OCI-LY3 (cell line): ENCODE measurements at regions not wholly inside any gene's neighbourhood (a gene's known extent, or its start where the extent isn't known, plus 50 kb on each side); places are given as distances from the start of the nearest gene placed in this dataset.

Source experiments
- H2AFZ ChIP-seq: fragments of 200-600, 300-600 bp; shearing (Covaris generic); 2 replicates; pipeline ENCODE4 v1.6.0; 2014; ENCODE audit warnings: antibody characterized with exemption, low read depth, low read length
- H3K27ac ChIP-seq: fragments of 200-600, 300-600 bp; sonication (generic); 2 replicates; pipeline ENCODE4 v1.5.1; 2014; ENCODE audit warnings: mild to moderate bottlenecking, low read length, moderate library complexity, mixed read lengths
- H3K27me3 ChIP-seq: fragments of 200-600, 300-600 bp; sonication (generic); 2 replicates; pipeline ENCODE4 v1.6.1; 2014; ENCODE audit warnings: low read depth, low read length, mixed read lengths
- H3K36me3 ChIP-seq: fragments of 200-600, 300-600 bp; sonication (generic); replicated peaks from 2 replicates; pipeline ENCODE3; 2014; ENCODE audit warnings: low read depth, low read length, mixed read lengths
- H3K4me1 ChIP-seq: fragments of 300-600, 200-600 bp; sonication (generic); 2 replicates; pipeline ENCODE4 v1.6.1; 2014; ENCODE audit warnings: low read length, mixed read lengths
- H3K4me2 ChIP-seq: fragments of 200-600, 300-600 bp; sonication (generic); 2 replicates; pipeline ENCODE4 v1.6.1; 2014; ENCODE audit warnings: low read length, mixed read lengths
- H3K4me3 ChIP-seq: fragments of 300-600, 200-600 bp; sonication (generic); 2 replicates; pipeline ENCODE4 v1.5.1; 2014; ENCODE audit warnings: antibody characterized with exemption, mild to moderate bottlenecking, low read length, moderate library complexity
- H3K79me2 ChIP-seq: fragments of 300-600, 200-600 bp; shearing (Covaris generic); 2 replicates; pipeline ENCODE4 v1.6.1; 2014; ENCODE audit warnings: mild to moderate bottlenecking, low read length, mixed read lengths
- H3K9ac ChIP-seq: fragments of 300-600, 200-600 bp; shearing (Covaris generic); 2 replicates; pipeline ENCODE4 v1.6.0; 2014; ENCODE audit warnings: mild to moderate bottlenecking, low read length, moderate library complexity
- H3K9me3 ChIP-seq: fragments of 200-600, 300-600 bp; shearing (Covaris generic); 2 replicates; pipeline ENCODE4 v1.6.1; 2014; ENCODE audit warnings: low read length, mixed read lengths; ENCODE audit not compliant: insufficient read depth
- H4K20me1 ChIP-seq: fragments of 200-600, 300-600 bp; sonication (generic); 2 replicates; pipeline ENCODE4 v1.6.1; 2016; ENCODE audit warnings: low read length, mixed read lengths; ENCODE audit not compliant: insufficient read depth
- EZH2phosphoT487 ChIP-seq: fragments of 200-600 bp; shearing (Covaris generic); IDR thresholded peaks from 2 replicates; pipeline ENCODE4 v1.6.1; 2018; ENCODE audit warnings: antibody characterized with exemption, mixed run types, low read depth
- TF ChIP-seq, protein P1 (sequence below): fragments of 200-600, 300-600 bp; sonication (generic); IDR thresholded peaks from 2 replicates; pipeline ENCODE4 v1.5.1; 2014; ENCODE audit warnings: antibody characterized with exemption, low read length, low read depth

DNA sequence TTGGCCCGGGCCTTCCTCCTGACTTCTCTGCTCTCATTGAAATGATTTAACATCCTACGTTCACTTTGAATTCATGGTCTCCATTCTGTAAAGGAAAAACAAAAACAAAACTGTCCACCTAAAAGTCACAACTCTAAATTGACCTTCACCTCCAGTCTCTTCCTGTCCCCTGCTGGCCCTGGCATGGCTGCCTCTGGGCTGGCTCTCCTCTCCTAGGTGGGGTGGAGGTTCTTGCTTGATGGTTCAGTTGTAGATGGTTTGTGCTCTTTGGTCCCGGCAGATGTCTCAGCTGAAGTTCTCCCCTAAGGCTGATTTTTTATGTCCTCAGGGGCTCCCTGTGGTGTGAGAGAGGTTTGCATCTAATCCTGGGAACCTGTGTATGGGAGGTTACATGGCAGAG, 121.1 kb downstream of the ACKR3 start:
- Histone ChIP-seq H3K9me3 (no peaks in the 10 kb centered on the region), H3K4me3 (no peak overlapping the region), H3K79me2 (no peaks in the 10 kb centered on the region), H3K4me1 (no peaks in the 10 kb centered on the region), H2AFZ (no peak overlapping the region), H3K27ac (no peak overlapping the region), H3K36me3 (no peaks in the 10 kb centered on the region), H3K27me3 (no peaks in the 10 kb centered on the region), H4K20me1 (no peaks in the 10 kb centered on the region), H3K9ac (no peak overlapping the region), H3K4me2 (no peak overlapping the region)
- TF ChIP-seq, protein P1, sequence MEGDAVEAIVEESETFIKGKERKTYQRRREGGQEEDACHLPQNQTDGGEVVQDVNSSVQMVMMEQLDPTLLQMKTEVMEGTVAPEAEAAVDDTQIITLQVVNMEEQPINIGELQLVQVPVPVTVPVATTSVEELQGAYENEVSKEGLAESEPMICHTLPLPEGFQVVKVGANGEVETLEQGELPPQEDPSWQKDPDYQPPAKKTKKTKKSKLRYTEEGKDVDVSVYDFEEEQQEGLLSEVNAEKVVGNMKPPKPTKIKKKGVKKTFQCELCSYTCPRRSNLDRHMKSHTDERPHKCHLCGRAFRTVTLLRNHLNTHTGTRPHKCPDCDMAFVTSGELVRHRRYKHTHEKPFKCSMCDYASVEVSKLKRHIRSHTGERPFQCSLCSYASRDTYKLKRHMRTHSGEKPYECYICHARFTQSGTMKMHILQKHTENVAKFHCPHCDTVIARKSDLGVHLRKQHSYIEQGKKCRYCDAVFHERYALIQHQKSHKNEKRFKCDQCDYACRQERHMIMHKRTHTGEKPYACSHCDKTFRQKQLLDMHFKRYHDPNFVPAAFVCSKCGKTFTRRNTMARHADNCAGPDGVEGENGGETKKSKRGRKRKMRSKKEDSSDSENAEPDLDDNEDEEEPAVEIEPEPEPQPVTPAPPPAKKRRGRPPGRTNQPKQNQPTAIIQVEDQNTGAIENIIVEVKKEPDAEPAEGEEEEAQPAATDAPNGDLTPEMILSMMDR: no peak
- TF ChIP-seq EZH2phosphoT487: no peak

DNA sequence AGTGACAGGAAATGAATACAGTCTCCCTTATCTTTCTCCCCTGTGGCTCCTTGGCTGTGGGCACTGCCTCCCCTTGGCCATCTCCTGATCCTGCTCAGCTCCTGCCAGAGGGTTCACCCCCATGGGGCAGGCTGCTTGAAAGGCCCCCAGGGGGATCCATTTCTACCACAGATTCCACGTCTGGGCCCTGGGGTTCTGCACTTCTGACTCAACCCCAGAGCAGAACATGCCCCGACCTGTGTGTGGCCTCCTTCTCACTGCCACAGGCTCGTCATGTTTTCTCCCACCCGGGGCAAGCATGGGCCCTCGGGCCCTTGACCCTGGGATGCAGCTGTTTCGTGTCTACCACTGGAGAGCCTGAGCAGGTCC, 122.2 kb downstream of the ACKR3 start:
- Histone ChIP-seq H4K20me1 (no peaks in the 10 kb centered on the region), H3K4me1 (no peaks in the 10 kb centered on the region), H3K4me2 (no peak overlapping the region), H3K9ac (no peak overlapping the region), H3K27ac (no peak overlapping the region), H3K4me3 (no peak overlapping the region), H3K27me3 (no peaks in the 10 kb centered on the region), H2AFZ (no peak overlapping the region), H3K36me3 (no peaks in the 10 kb centered on the region), H3K9me3 (no peaks in the 10 kb centered on the region), H3K79me2 (no peaks in the 10 kb centered on the region)
- no peak for TF ChIP-seq EZH2phosphoT487
- TF ChIP-seq, protein P1: no peak

DNA sequence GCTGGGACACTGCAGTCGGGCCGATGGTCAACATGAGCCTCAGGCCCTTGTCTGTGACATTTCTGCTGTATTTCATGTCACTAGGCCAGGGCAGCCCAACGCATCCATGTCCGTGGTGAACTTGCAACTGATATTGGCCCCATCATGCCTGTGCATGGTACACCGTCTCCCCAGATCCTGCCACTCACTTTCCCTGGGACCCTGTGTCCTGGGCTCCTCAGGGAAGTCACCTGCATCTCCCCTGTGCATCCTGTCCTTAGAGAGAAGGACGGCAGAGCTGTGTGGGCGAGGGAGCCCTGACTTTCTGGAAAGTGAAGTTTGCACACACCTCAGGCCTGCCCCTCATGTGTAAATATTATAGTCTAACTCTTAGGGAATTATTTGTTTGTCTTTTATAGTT, 123.3 kb downstream of the ACKR3 start:
- H3K27me3 ChIP-seq: no peaks in the 10 kb centered on the region
- no peaks in the 10 kb centered on the region for H3K4me1 ChIP-seq
- no peaks in the 10 kb centered on the region for H3K9me3 ChIP-seq
- no peak overlapping the region for H2AFZ ChIP-seq
- no peaks in the 10 kb centered on the region for H3K79me2 ChIP-seq
- no peaks in the 10 kb centered on the region for H3K36me3 ChIP-seq
- H4K20me1 ChIP-seq: no peaks in the 10 kb centered on the region
- no peak overlapping the region for H3K27ac ChIP-seq
- H3K9ac ChIP-seq: no peak overlapping the region
- no peak for TF ChIP-seq EZH2phosphoT487
- TF ChIP-seq, protein P1: no peak
- H3K4me2 ChIP-seq: no peak overlapping the region
- H3K4me3 ChIP-seq: no peak overlapping the region

DNA sequence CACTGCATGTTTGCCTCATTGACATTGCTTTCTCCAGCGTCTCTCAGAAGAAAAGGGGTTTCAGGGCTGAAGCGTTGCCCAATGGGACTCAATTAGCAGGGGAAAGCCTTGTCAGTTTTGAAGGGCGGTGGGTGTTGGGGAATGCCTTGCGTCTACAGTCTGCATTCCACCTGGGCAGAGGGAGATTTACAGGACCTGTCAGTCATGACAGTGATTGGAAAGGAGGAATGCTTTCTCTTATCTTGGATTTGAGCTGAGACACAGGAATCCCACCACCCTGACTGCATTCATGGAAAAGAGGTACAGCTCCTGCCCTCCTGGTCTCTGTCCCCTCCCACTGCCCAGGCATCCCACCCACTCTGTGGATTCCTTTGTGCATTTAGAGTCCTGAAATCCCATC, 123.9 kb downstream of the ACKR3 start:
- no peak for TF ChIP-seq EZH2phosphoT487
- TF ChIP-seq, protein P1: no peak
- no peaks in the 10 kb centered on the region for H3K36me3 ChIP-seq
- H3K4me2 ChIP-seq: no peak overlapping the region
- H4K20me1 ChIP-seq: no peaks in the 10 kb centered on the region
- no peaks in the 10 kb centered on the region for H3K9me3 ChIP-seq
- H3K27me3 ChIP-seq: no peaks in the 10 kb centered on the region
- H3K4me1 ChIP-seq: no peaks in the 10 kb centered on the region
- H3K27ac ChIP-seq: no peak overlapping the region
- no peak overlapping the region for H2AFZ ChIP-seq
- H3K4me3 ChIP-seq: no peak overlapping the region
- no peak overlapping the region for H3K9ac ChIP-seq
- H3K79me2 ChIP-seq: no peaks in the 10 kb centered on the region
